H1 (cell line): ENCODE measurements at regions not wholly inside any gene's neighbourhood (a gene's known extent, or its start where the extent isn't known, plus 50 kb on each side); places are given as distances from the start of the nearest gene placed in this dataset.

Experiments
- POLR2A ChIP-seq, 2 experiments: IDR thresholded peaks; 1 replicate in 1 of 2; 2 replicates in 1 of 2; pipeline ENCODE4 v1.6.1; 2011; ENCODE audit warnings: low read depth in 2 of 2, low read length in 2 of 2, mild to moderate bottlenecking in 2 of 2; ENCODE audit errors: control extremely low read depth in 1 of 2
- SP1 ChIP-seq: IDR thresholded peaks from 2 replicates; pipeline ENCODE4 v1.6.1; 2011; ENCODE audit warnings: low read depth, low read length
- TF ChIP-seq, protein P1 (sequence below), 3 experiments: IDR thresholded peaks; 1 replicate in 2 of 3; 2 replicates in 1 of 3; pipeline versions ENCODE4 v1.5.1 to v1.6.1; 2011; ENCODE audit warnings: low read length in 3 of 3, mild to moderate bottlenecking in 3 of 3, inconsistent platforms in 2 of 3, low read depth in 1 of 3, moderate library complexity in 1 of 3; ENCODE audit not compliant: insufficient read depth in 1 of 3; ENCODE audit errors: control extremely low read depth in 1 of 3

DNA sequence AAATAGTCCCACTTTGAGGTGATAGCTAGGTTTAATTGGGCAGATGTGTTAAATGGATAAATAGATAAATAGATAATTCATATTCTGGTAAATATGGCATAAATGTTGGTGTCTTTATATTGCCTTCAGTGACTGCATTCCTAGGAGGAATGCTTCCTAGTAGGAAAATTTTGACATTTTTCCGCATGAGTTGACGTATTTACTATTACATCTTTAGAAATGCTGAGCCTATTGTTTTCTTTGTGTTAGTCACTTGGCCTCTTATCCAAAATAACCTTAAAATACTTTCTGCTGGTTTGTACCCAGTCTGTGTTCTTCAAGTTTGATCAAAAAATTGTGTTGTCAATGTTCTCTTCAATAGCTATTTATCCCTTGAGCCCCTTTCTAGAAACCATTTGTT is 495.6 kb upstream of the ZEB2 start:
- TF ChIP-seq POLR2A (IDR thresholded peaks at IDR 0.05; ENCODE audit: control extremely low read depth in 1 of 2, low read depth in 2 of 2, low read length in 2 of 2): no peak
- no peak for TF ChIP-seq SP1
- TF ChIP-seq, protein P1, sequence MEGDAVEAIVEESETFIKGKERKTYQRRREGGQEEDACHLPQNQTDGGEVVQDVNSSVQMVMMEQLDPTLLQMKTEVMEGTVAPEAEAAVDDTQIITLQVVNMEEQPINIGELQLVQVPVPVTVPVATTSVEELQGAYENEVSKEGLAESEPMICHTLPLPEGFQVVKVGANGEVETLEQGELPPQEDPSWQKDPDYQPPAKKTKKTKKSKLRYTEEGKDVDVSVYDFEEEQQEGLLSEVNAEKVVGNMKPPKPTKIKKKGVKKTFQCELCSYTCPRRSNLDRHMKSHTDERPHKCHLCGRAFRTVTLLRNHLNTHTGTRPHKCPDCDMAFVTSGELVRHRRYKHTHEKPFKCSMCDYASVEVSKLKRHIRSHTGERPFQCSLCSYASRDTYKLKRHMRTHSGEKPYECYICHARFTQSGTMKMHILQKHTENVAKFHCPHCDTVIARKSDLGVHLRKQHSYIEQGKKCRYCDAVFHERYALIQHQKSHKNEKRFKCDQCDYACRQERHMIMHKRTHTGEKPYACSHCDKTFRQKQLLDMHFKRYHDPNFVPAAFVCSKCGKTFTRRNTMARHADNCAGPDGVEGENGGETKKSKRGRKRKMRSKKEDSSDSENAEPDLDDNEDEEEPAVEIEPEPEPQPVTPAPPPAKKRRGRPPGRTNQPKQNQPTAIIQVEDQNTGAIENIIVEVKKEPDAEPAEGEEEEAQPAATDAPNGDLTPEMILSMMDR (IDR thresholded peaks at IDR 0.05; ENCODE audit: control extremely low read depth in 1 of 3, insufficient read depth in 1 of 3, low read depth in 1 of 3, low read length in 3 of 3): no peak
